ENCODE measurements at regions not wholly inside any gene's neighbourhood (a gene's known extent, or its start where the extent isn't known, plus 50 kb on each side); places are given as distances from the start of the nearest gene placed in this dataset.

- H3K4me3 ChIP-seq (ENCODE audit: low read length): no peak overlapping the region
- no peak for DNase-seq (ENCODE audit: low read depth)
- TF ChIP-seq, protein P1, sequence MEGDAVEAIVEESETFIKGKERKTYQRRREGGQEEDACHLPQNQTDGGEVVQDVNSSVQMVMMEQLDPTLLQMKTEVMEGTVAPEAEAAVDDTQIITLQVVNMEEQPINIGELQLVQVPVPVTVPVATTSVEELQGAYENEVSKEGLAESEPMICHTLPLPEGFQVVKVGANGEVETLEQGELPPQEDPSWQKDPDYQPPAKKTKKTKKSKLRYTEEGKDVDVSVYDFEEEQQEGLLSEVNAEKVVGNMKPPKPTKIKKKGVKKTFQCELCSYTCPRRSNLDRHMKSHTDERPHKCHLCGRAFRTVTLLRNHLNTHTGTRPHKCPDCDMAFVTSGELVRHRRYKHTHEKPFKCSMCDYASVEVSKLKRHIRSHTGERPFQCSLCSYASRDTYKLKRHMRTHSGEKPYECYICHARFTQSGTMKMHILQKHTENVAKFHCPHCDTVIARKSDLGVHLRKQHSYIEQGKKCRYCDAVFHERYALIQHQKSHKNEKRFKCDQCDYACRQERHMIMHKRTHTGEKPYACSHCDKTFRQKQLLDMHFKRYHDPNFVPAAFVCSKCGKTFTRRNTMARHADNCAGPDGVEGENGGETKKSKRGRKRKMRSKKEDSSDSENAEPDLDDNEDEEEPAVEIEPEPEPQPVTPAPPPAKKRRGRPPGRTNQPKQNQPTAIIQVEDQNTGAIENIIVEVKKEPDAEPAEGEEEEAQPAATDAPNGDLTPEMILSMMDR (IDR thresholded peaks at IDR 0.05; ENCODE audit: insufficient read depth, low read depth, low read length, missing control alignments): no peak
These were observed 128.8 kb downstream of the LMNTD1 start for GRCh38 chr12:25424211-25424731.

DNA sequence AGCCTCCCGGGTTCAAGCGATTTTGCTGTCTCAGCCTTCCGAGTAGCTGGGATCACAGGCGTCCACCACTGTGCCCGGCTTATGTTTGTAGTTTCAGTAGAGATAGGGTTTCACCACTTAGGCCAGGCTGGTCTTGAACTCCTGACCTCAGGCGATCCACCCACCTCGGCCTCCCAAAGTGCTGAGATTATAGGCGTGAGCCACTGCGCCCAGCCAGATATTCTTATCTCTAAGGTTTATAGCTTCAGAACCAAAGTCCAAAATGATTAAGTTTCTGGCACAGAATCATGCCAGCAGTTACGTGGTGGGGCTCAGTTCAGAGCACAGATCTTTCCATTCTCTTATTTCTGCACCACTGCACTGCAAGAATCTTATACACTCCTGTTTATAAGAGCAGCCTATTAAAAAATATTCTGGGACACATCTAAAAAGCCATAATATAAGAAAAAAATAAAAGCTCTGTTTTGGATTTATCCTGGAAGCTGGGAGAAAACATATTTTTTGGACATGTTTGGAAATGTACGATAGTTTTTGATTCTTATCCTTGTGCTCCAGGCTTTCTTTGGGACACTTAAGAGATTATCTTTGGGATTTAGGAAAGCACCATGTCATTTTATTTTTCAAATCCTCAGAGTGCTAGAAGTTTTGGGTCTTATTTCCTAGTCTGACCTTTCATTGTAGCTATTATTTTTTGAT, 129.6 kb downstream of the LMNTD1 start:
- H3K4me3 ChIP-seq (ENCODE audit: low read length): no peak overlapping the region
- no peak for DNase-seq (ENCODE audit: low read depth)
- TF ChIP-seq, protein P1 (IDR thresholded peaks at IDR 0.05; ENCODE audit: insufficient read depth, low read depth, low read length, missing control alignments): no peak

- no peak for DNase-seq (ENCODE audit: low read depth)
- H3K4me3 ChIP-seq (ENCODE audit: low read length): no peak overlapping the region
- TF ChIP-seq, protein P1 (IDR thresholded peaks at IDR 0.05; ENCODE audit: insufficient read depth, low read depth, low read length, missing control alignments): no peak
These were observed 130.8 kb downstream of the LMNTD1 start for GRCh38 chr12:25422241-25422640.

DNA sequence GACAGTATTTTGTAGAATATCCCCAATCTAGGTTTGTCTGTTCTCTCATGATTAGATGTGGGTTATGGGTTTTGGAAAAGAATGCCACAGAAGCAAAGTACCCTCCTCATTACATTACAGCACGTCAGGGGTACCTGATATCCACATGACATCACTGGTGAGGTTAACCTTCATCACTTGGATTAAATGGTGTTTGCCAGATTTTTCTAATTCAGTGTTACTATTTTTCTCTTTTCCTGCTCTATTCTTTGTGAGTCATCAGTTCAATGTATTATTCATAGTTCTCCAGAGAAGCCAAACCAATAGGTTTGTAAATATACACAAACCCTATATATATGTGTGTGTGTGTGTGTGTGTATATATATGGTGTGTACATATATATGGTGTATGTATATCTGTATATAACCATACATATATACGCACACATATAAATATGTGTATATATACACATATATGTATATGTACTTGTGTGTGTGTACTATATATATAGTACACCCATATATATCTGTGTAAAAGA, 131.4 kb downstream of the LMNTD1 start:
- TF ChIP-seq, protein P1 (IDR thresholded peaks at IDR 0.05; ENCODE audit: insufficient read depth, low read depth, low read length, missing control alignments): no peak
- no peak overlapping the region for H3K4me3 ChIP-seq (ENCODE audit: low read length)
- no peak for DNase-seq (ENCODE audit: low read depth)

DNA sequence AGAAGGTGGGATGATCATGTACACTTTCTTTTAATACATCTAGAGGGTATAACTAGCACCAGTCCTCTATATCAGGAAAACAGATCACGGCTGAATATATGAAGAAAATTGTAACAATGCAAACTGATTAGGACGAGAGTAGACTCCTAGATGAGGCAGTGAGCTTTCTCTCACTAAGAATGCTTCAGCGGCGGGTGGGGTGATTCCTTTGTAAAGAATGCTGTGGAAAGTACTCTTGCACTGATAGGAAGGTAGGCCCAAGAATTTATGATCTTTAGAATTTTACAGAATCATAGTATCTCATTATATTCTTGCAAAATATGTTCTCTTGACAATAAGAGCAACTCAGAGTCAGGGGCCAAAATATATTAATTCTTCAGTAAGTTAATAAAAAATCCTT, 133.0 kb downstream of the LMNTD1 start:
- TF ChIP-seq, protein P1 (IDR thresholded peaks at IDR 0.05; ENCODE audit: insufficient read depth, low read depth, low read length, missing control alignments): no peak
- no peak overlapping the region for H3K4me3 ChIP-seq (ENCODE audit: low read length)
- DNase-seq (ENCODE audit: low read depth): no peak

- TF ChIP-seq, protein P1 (IDR thresholded peaks at IDR 0.05; ENCODE audit: insufficient read depth, low read depth, low read length, missing control alignments): no peak
- DNase-seq (ENCODE audit: low read depth): no peak
- no peak overlapping the region for H3K4me3 ChIP-seq (ENCODE audit: low read length)
These were observed 133.5 kb downstream of the LMNTD1 start for GRCh38 chr12:25419595-25419994.

GRCh38 chr12:25417071-25417470, 136.0 kb downstream of the LMNTD1 start:
- TF ChIP-seq, protein P1 (IDR thresholded peaks at IDR 0.05; ENCODE audit: insufficient read depth, low read depth, low read length, missing control alignments): no peak
- H3K4me3 ChIP-seq (ENCODE audit: low read length): no peak overlapping the region
- DNase-seq (ENCODE audit: low read depth): no peak
